ENCODE measurements at regions not wholly inside any gene's neighbourhood (a gene's known extent, or its start where the extent isn't known, plus 50 kb on each side); places are given as distances from the start of the nearest gene placed in this dataset.

GRCh38 chr12:115623764-115624334 is 653.6 kb downstream of the MED13L start:
- BruUV-seq (replicated peaks), result no TSS peak
- Histone ChIP-seq H4K20me1 (replicated peaks; ENCODE audit: control insufficient read depth, insufficient read depth, low read length) (no peaks in the 10 kb centered on the region), H3K79me2 (ENCODE audit: control insufficient read depth, insufficient read depth, low read length) (no peaks in the 10 kb centered on the region), H3K9me1 (ENCODE audit: control insufficient read depth, insufficient read depth, low read length) (no peaks in the 10 kb centered on the region), H3K27me3 (ENCODE audit: control insufficient read depth in 2 of 2, insufficient read depth in 2 of 2, low read length in 2 of 2) (no peaks in the 10 kb centered on the region; a peak in 1 of 5 replicates), H3K9ac (ENCODE audit: insufficient read depth in 1 of 2, low read depth in 2 of 2, low read length in 2 of 2) (no peak overlapping the region), H2AFZ (ENCODE audit: low read depth, low read length) (no peak overlapping the region), H3K36me3 (ENCODE audit: control insufficient read depth, insufficient read depth, low read length) (no peaks in the 10 kb centered on the region), H3K4me3 (no peak overlapping the region), H3K4me1 (replicated peaks in 1 of 2; ENCODE audit: control insufficient read depth in 2 of 2, insufficient read depth in 2 of 2, low read length in 2 of 2) (no peaks in the 10 kb centered on the region), H3K4me2 (ENCODE audit: insufficient read depth, low read length) (no peak overlapping the region), H3K27ac (ENCODE audit: extremely low read depth, low read depth, low read length) (no peak overlapping the region), H3K9me3 (replicated peaks; ENCODE audit: control insufficient read depth, insufficient read depth, low read depth, low read length) (peaks cover 2% of the 10 kb centered on the region; the same call in 1 of the 2 replicates)
- ChIA-PET POLR2A (no interaction called here), CTCF (ENCODE audit: low intra/inter-chr PET ratio) (no interaction called here)
- under 1% methylated on average over 13 of the region's 18 CpGs for WGBS (ENCODE audit: insufficient coverage, low coverage, missing lambda C conversion rate)
- ATAC-seq (no peak), DNase-seq (ENCODE audit: extremely low read depth in 1 of 4, low spot score in 3 of 4) (no peak), FAIRE-seq (no peak)
- in situ Hi-C loops (cut with MboI) (no loop called here), intact Hi-C loops (cut with micrococcal nuclease) (no loop called here)
- TF ChIP-seq RBM25 (IDR thresholded peaks at IDR 0.05; ENCODE audit: low read depth, low read length, severe bottlenecking) (peak; percentile 9), ZNF23 (CRISPR knock-in tag; IDR thresholded peaks at IDR 0.05) (no peak), ZNF76 (CRISPR knock-in tag; IDR thresholded peaks at IDR 0.05; ENCODE audit: borderline replicate concordance) (no peak), CREB3L1 (IDR thresholded peaks at IDR 0.05; ENCODE audit: borderline replicate concordance, low read depth) (no peak), BCOR (IDR thresholded peaks at IDR 0.05) (no peak)

All from K562 (cell line).